Adrenal gland (tissue), 5 donors: ENCODE measurements at regions not wholly inside any gene's neighbourhood (a gene's known extent, or its start where the extent isn't known, plus 50 kb on each side); places are given as distances from the start of the nearest gene placed in this dataset.

Source experiments
- POLR2A ChIP-seq, 2 donors: fragments of 450-650 bp; IDR thresholded peaks; one replicate each; pipeline ENCODE4 v1.6.1; 2017; ENCODE audit warnings: antibody characterized with exemption in 2 of 2, mild to moderate bottlenecking in 2 of 2, moderate library complexity in 1 of 2
- TF ChIP-seq, protein P1 (sequence below), 6 experiments: fragments of 450-650 bp in 4 of 6; fragments of 200-600 bp in 2 of 6; sonication (generic) in 1 of 6; IDR thresholded peaks; 1 replicate in 5 of 6; 2 replicates in 1 of 6; pipeline versions ENCODE4 v1.5.1 to v1.8.0; 2016 to 2021; ENCODE audit warnings: antibody characterized with exemption in 6 of 6, mild to moderate bottlenecking in 2 of 6, moderate library complexity in 1 of 6
- donor health status: DM: no; HTN: no; CAD: no.

DNA sequence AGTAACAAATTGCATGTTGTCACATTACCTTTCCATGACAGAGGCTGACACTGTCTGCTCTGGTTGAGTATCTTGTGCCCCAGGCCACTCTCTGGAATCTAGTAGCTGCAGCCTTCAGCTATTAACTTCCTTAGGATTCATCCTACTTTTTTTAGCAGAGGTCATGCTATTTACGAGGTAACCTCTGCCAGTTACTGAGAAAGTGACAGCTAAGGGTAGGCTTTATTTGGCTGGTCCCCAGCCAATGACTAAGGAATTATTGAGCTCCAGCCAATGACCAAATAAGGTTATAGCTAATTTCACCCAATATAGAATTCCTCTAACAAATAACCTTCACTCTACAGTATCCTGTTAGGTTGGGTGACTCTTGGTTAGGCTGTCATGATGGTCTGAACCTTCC is 1361.7 kb downstream of the XPNPEP1 start:
- TF ChIP-seq POLR2A (IDR thresholded peaks at IDR 0.05), result no peak
- TF ChIP-seq, protein P1, sequence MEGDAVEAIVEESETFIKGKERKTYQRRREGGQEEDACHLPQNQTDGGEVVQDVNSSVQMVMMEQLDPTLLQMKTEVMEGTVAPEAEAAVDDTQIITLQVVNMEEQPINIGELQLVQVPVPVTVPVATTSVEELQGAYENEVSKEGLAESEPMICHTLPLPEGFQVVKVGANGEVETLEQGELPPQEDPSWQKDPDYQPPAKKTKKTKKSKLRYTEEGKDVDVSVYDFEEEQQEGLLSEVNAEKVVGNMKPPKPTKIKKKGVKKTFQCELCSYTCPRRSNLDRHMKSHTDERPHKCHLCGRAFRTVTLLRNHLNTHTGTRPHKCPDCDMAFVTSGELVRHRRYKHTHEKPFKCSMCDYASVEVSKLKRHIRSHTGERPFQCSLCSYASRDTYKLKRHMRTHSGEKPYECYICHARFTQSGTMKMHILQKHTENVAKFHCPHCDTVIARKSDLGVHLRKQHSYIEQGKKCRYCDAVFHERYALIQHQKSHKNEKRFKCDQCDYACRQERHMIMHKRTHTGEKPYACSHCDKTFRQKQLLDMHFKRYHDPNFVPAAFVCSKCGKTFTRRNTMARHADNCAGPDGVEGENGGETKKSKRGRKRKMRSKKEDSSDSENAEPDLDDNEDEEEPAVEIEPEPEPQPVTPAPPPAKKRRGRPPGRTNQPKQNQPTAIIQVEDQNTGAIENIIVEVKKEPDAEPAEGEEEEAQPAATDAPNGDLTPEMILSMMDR (IDR thresholded peaks at IDR 0.05), result no peak
